Heart right ventricle (tissue), 16 donors: ENCODE measurements at regions not wholly inside any gene's neighbourhood (a gene's known extent, or its start where the extent isn't known, plus 50 kb on each side); places are given as distances from the start of the nearest gene placed in this dataset.

Experiments used
- ATAC-seq, 8 donors: fragments of 200-7000 bp; cut with Tn5 transposase; one replicate each; pipeline ENCODE4 v1.9.1; 2020; ENCODE audit warnings: mild to moderate bottlenecking in 8 of 8, moderate library complexity in 8 of 8, moderate number of reproducible peaks in 1 of 8
- DNase-seq, 2 donors: peaks; one replicate each; pipeline ENCODE4 v3.0.0-alpha.2; 2020
- H3K27ac ChIP-seq, 10 donors: fragments of 200-600 bp; sonication (generic) in 2 of 10; one replicate each; pipeline versions ENCODE4 v1.5.0 to v1.8.0; 2020 to 2022; ENCODE audit warnings: mild to moderate bottlenecking in 3 of 10
- H3K27me3 ChIP-seq, 7 donors: fragments of 200-600 bp; one replicate each; pipeline ENCODE4 v1.8.0; 2021 to 2022; ENCODE audit warnings: mild to moderate bottlenecking in 2 of 7
- H3K36me3 ChIP-seq, 9 donors: fragments of 200-600 bp; sonication (generic) in 1 of 9; one replicate each; pipeline versions ENCODE4 v1.5.0 to v1.8.0; 2020 to 2022; ENCODE audit warnings: mild to moderate bottlenecking in 2 of 9
- H3K4me1 ChIP-seq, 9 donors: fragments of 200-600 bp; sonication (generic) in 1 of 9; one replicate each; pipeline versions ENCODE4 v1.5.0 to v1.8.0; 2020 to 2022; ENCODE audit warnings: mild to moderate bottlenecking in 4 of 9
- H3K4me3 ChIP-seq, 10 donors: fragments of 200-600 bp; sonication (generic) in 2 of 10; one replicate each; pipeline versions ENCODE4 v1.5.0 to v1.8.0; 2020 to 2022; ENCODE audit warnings: mild to moderate bottlenecking in 7 of 10, moderate library complexity in 2 of 10
- H3K9me3 ChIP-seq, 11 donors: fragments of 200-600 bp in 10 of 11; sonication (generic) in 2 of 11; one replicate each; pipeline versions ENCODE4 v1.5.0 to v1.8.0; 2013 to 2022; ENCODE audit warnings: mild to moderate bottlenecking in 2 of 11, control low read depth in 1 of 11, moderate library complexity in 1 of 11
- WGBS, 2 donors: extraction: QIAGEN DNeasy Blood & Tissue Kit; methylation state at CpG; one replicate each; pipeline ENCODE4 v1.1.7; 2013; ENCODE audit warnings: inconsistent platforms in 1 of 2; 5-methylcytosine and 5-hydroxymethylcytosine counted together
- intact Hi-C, 10 donors: fragments of 100-400 bp; cut with DNase I; formaldehyde crosslinking; loops; one replicate each; pipeline versions ENCODE4 v1.11.1 to v1.14.2; 2022
- TF ChIP-seq, protein P1 (sequence below), 9 donors: fragments of 200-600 bp; sonication (generic) in 2 of 9; IDR thresholded peaks; one replicate each; pipeline versions ENCODE4 v1.5.0 to v1.8.0; 2021 to 2022; ENCODE audit warnings: antibody characterized with exemption in 9 of 9, mild to moderate bottlenecking in 5 of 9, moderate library complexity in 1 of 9
- donor health status: Arrhythmogenic right ventricular cardiomyopathy.
- donor health status: ischemic (EF 13 %, LVEDD 7.1; RV severe dilation, severe dysfunction).
- donor health status: healthy with polysubstance abuse.
- donor health status: DM: no; HTN: yes; CAD: no.
- donor health status: DM: no; HTN: no; CAD: no.
- donor health status: ischemic (EF 25% LVEDD 6.9; RV normal size, moderate dysfunction).
- donor health status: ischemic (EF 25% LVEDD 5.7; RV mildly dilated, moderate dysfunction).
- donor health status: healthy.
- donor health status: DM: yes; HTN: yes; CAD: no.
- donor health status: Ischemic cardiomyopathy.
- donor health status: ischemic (EF 35%, LVEDD 5.7; RV mildly dilated, moderate dysfunction).
- donor health status: nonischemic (EF 11% LVEDD 7.7; RV severe dilation, severe dysfunction).
- donor health status: DM: yes; HTN: yes; CAD: no.
- donor health status: PGD.
- donor health status: ischemic (EF 29% LVEDD 5.4; RV normal size, mild dysfunction).
- donor health status: nonischemic (EF 23%, LVEDD 6.1; RV moderate dilation, normal function).

DNA sequence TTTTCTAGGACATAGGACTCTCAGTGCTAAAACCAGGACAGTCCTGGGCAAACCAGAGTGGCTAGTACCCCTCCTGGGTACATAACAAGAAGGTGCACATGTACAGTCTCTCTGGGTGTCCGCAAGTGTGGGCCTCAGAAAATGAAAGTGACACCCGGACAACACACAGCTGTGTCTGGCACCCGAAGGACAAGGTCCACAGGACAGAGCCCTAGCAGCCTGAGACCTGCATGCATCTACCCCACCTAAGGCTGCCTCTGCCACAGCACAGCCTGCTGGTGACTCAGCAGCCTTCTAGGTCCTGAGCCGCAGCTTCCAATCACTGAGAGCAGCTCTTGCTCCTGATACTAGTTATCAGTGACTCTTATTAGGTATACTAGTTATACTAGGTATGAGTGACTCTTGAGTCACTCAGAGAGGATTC, 784.1 kb upstream of the TBX3 start:
- H3K4me1 ChIP-seq = no peaks in the 10 kb centered on the region
- TF ChIP-seq, protein P1, sequence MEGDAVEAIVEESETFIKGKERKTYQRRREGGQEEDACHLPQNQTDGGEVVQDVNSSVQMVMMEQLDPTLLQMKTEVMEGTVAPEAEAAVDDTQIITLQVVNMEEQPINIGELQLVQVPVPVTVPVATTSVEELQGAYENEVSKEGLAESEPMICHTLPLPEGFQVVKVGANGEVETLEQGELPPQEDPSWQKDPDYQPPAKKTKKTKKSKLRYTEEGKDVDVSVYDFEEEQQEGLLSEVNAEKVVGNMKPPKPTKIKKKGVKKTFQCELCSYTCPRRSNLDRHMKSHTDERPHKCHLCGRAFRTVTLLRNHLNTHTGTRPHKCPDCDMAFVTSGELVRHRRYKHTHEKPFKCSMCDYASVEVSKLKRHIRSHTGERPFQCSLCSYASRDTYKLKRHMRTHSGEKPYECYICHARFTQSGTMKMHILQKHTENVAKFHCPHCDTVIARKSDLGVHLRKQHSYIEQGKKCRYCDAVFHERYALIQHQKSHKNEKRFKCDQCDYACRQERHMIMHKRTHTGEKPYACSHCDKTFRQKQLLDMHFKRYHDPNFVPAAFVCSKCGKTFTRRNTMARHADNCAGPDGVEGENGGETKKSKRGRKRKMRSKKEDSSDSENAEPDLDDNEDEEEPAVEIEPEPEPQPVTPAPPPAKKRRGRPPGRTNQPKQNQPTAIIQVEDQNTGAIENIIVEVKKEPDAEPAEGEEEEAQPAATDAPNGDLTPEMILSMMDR (IDR thresholded peaks at IDR 0.05) = peak in 3 of 9 donors; percentile 11 to 18 (median 15)
- no peaks in the 10 kb centered on the region for H3K9me3 ChIP-seq
- no peak for DNase-seq
- 77 to 89% methylated on average over 4 of the region's 4 CpGs for WGBS, 2 donors
- H3K36me3 ChIP-seq = no peaks in the 10 kb centered on the region
- intact Hi-C loops = no loop called here
- H3K27me3 ChIP-seq = peaks cover 0 to 6% (median 0%) of the 10 kb centered on the region in 7 donors
- H3K27ac ChIP-seq = no peak overlapping the region
- peak in 3 of 8 donors; percentile 20 to 71 (median 25) for ATAC-seq
- H3K4me3 ChIP-seq = no peak overlapping the region

DNA sequence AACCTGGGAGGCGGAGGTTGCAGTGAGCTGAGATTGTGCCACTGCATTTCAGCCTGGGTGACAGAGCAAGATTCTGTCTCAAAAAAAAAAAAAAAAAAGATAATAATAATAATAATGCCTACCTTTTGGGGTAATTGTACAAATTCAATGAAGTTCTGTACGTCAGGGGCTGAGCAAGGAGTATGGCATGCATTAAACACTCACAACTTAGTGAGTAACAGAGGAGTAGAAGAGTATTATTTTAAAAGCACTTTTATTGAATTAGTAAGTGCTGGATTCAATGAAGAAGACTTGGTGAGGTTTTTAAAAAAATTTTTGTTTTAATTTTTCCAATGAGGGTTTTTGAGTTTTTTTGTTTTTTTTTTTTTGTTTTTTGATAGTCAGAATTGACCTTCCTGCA, 783.6 kb upstream of the TBX3 start:
- Histone ChIP-seq H3K4me3 (no peak overlapping the region), H3K9me3 (no peaks in the 10 kb centered on the region), H3K36me3 (no peaks in the 10 kb centered on the region), H3K27ac (no peak overlapping the region), H3K4me1 (no peaks in the 10 kb centered on the region), H3K27me3 (peaks cover 0 to 6% (median 0%) of the 10 kb centered on the region in 7 donors)
- 92 to 96% methylated on average over 2 of the region's 2 CpGs for WGBS, 2 donors
- TF ChIP-seq, protein P1 (IDR thresholded peaks at IDR 0.05) = no peak
- DNase-seq (no peak), ATAC-seq (no peak)
- intact Hi-C loops = no loop called here

DNA sequence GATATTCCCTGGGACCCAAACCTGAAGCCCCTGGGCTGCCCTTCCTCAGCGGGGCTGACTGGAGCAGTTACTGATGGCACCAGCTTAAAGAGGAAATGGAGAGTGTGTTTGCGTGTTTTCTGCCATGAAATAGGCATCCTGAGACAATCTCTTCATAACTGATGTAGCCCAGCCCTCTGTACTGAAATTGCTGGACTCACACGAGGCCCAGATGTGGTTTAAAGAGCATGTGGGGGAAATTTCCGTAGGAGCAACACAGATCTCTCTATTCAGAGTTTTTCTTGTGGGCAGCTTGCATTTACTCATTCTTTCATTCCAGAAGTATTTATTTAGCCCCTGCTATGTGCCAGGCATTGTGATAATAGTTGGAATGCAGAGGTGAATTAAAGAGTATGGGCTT, 782.1 kb upstream of the TBX3 start:
- Histone ChIP-seq H3K36me3 (no peaks in the 10 kb centered on the region), H3K9me3 (peaks cover 0 to 12% (median 0%) of the 10 kb centered on the region in 11 donors), H3K4me3 (no peak overlapping the region), H3K27me3 (peaks cover 0 to 6% (median 0%) of the 10 kb centered on the region in 7 donors), H3K27ac (no peak overlapping the region), H3K4me1 (no peaks in the 10 kb centered on the region)
- WGBS, 2 donors = 78 to 82% methylated on average over 4 of the region's 4 CpGs
- TF ChIP-seq, protein P1 (IDR thresholded peaks at IDR 0.05) = no peak
- ATAC-seq (no peak), DNase-seq (no peak)
- intact Hi-C loops = no loop called here

DNA sequence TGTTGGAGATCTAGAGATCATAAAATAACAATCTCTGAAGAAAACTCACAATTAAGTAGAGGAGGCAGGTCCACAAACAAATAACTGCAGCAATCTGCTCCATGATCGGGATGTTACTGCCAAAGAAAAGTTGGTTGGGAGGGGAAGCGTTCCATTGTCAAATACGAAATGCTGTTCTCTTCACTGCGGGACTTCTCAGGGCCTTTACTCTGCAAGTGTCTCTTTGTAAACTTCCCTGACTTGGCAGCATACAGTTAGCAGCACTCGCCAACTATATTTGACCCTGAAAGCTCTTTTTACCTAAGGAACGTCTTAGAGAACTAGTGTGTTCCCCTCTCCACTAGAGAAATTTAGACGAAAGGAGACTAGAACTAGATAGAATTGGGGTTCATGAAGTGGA, 780.7 kb upstream of the TBX3 start:
- Histone ChIP-seq H3K4me3 (no peak overlapping the region), H3K27ac (no peak overlapping the region), H3K27me3 (peaks cover 0 to 6% (median 0%) of the 10 kb centered on the region in 7 donors), H3K9me3 (peaks cover 0 to 14% (median 0%) of the 10 kb centered on the region in 11 donors), H3K4me1 (no peaks in the 10 kb centered on the region), H3K36me3 (no peaks in the 10 kb centered on the region)
- TF ChIP-seq, protein P1 (IDR thresholded peaks at IDR 0.05) = no peak
- 83 to 88% methylated on average over 7 of the region's 7 CpGs for WGBS, 2 donors
- DNase-seq (no peak), ATAC-seq (no peak)
- intact Hi-C loops = no loop called here
